ENCODE measurements at regions not wholly inside any gene's neighbourhood (a gene's known extent, or its start where the extent isn't known, plus 50 kb on each side); places are given as distances from the start of the nearest gene placed in this dataset.

GRCh38 chr22:23370251-23370650 lies 189.9 kb downstream of the BCR start (continued):
- TF ChIP-seq, protein P1, sequence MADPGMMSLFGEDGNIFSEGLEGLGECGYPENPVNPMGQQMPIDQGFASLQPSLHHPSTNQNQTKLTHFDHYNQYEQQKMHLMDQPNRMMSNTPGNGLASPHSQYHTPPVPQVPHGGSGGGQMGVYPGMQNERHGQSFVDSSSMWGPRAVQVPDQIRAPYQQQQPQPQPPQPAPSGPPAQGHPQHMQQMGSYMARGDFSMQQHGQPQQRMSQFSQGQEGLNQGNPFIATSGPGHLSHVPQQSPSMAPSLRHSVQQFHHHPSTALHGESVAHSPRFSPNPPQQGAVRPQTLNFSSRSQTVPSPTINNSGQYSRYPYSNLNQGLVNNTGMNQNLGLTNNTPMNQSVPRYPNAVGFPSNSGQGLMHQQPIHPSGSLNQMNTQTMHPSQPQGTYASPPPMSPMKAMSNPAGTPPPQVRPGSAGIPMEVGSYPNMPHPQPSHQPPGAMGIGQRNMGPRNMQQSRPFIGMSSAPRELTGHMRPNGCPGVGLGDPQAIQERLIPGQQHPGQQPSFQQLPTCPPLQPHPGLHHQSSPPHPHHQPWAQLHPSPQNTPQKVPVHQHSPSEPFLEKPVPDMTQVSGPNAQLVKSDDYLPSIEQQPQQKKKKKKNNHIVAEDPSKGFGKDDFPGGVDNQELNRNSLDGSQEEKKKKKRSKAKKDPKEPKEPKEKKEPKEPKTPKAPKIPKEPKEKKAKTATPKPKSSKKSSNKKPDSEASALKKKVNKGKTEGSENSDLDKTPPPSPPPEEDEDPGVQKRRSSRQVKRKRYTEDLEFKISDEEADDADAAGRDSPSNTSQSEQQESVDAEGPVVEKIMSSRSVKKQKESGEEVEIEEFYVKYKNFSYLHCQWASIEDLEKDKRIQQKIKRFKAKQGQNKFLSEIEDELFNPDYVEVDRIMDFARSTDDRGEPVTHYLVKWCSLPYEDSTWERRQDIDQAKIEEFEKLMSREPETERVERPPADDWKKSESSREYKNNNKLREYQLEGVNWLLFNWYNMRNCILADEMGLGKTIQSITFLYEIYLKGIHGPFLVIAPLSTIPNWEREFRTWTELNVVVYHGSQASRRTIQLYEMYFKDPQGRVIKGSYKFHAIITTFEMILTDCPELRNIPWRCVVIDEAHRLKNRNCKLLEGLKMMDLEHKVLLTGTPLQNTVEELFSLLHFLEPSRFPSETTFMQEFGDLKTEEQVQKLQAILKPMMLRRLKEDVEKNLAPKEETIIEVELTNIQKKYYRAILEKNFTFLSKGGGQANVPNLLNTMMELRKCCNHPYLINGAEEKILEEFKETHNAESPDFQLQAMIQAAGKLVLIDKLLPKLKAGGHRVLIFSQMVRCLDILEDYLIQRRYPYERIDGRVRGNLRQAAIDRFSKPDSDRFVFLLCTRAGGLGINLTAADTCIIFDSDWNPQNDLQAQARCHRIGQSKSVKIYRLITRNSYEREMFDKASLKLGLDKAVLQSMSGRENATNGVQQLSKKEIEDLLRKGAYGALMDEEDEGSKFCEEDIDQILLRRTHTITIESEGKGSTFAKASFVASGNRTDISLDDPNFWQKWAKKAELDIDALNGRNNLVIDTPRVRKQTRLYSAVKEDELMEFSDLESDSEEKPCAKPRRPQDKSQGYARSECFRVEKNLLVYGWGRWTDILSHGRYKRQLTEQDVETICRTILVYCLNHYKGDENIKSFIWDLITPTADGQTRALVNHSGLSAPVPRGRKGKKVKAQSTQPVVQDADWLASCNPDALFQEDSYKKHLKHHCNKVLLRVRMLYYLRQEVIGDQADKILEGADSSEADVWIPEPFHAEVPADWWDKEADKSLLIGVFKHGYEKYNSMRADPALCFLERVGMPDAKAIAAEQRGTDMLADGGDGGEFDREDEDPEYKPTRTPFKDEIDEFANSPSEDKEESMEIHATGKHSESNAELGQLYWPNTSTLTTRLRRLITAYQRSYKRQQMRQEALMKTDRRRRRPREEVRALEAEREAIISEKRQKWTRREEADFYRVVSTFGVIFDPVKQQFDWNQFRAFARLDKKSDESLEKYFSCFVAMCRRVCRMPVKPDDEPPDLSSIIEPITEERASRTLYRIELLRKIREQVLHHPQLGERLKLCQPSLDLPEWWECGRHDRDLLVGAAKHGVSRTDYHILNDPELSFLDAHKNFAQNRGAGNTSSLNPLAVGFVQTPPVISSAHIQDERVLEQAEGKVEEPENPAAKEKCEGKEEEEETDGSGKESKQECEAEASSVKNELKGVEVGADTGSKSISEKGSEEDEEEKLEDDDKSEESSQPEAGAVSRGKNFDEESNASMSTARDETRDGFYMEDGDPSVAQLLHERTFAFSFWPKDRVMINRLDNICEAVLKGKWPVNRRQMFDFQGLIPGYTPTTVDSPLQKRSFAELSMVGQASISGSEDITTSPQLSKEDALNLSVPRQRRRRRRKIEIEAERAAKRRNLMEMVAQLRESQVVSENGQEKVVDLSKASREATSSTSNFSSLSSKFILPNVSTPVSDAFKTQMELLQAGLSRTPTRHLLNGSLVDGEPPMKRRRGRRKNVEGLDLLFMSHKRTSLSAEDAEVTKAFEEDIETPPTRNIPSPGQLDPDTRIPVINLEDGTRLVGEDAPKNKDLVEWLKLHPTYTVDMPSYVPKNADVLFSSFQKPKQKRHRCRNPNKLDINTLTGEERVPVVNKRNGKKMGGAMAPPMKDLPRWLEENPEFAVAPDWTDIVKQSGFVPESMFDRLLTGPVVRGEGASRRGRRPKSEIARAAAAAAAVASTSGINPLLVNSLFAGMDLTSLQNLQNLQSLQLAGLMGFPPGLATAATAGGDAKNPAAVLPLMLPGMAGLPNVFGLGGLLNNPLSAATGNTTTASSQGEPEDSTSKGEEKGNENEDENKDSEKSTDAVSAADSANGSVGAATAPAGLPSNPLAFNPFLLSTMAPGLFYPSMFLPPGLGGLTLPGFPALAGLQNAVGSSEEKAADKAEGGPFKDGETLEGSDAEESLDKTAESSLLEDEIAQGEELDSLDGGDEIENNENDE (IDR thresholded peaks at IDR 0.05; ENCODE audit: insufficient replicate concordance, low read length): no peak
- no peak for TF ChIP-seq RXRA (IDR thresholded peaks at IDR 0.05; ENCODE audit: insufficient read depth, low read depth, low read length)
- TF ChIP-seq CREB1 (IDR thresholded peaks at IDR 0.05): no peak
- no peak for TF ChIP-seq TBP (IDR thresholded peaks at IDR 0.05; ENCODE audit: low read depth, low read length)
- no peak for TF ChIP-seq JUND (IDR thresholded peaks at IDR 0.05; ENCODE audit: low read length)
- TF ChIP-seq POLR2AphosphoS5 (IDR thresholded peaks at IDR 0.05; ENCODE audit: low read depth, low read length): no peak

Measured in H1 (cell line).